ENCODE measurements at regions not wholly inside any gene's neighbourhood (a gene's known extent, or its start where the extent isn't known, plus 50 kb on each side); places are given as distances from the start of the nearest gene placed in this dataset.

- no peak for TF ChIP-seq CTCF (IDR thresholded peaks at IDR 0.05; ENCODE audit: insufficient read depth, low read length)
- no peak for DNase-seq (ENCODE audit: low read depth)
- no peak overlapping the region for H3K4me3 ChIP-seq (ENCODE audit: low read depth, low read length)
These were observed 553.5 kb downstream of the TRAM1L1 start for GRCh38 chr4:116531870-116532269.

GRCh38 chr4:116531026-116531425, 554.4 kb downstream of the TRAM1L1 start:
- no peak for TF ChIP-seq CTCF (IDR thresholded peaks at IDR 0.05; ENCODE audit: insufficient read depth, low read length)
- no peak overlapping the region for H3K4me3 ChIP-seq (ENCODE audit: low read depth, low read length)

GRCh38 chr4:116530048-116530447, 555.3 kb downstream of the TRAM1L1 start:
- DNase-seq (ENCODE audit: low read depth) = no peak
- no peak for TF ChIP-seq CTCF (IDR thresholded peaks at IDR 0.05; ENCODE audit: insufficient read depth, low read length)
- H3K4me3 ChIP-seq (ENCODE audit: low read depth, low read length) = no peak overlapping the region

More at GRCh38 chr4:116531026-116531425, 554.4 kb downstream of the TRAM1L1 start:
- no peak for DNase-seq (ENCODE audit: low read depth)

GRCh38 chr4:116529129-116529528, 556.2 kb downstream of the TRAM1L1 start:
- H3K4me3 ChIP-seq (ENCODE audit: low read depth, low read length) = no peak overlapping the region
- TF ChIP-seq CTCF (IDR thresholded peaks at IDR 0.05; ENCODE audit: insufficient read depth, low read length) = no peak
- DNase-seq (ENCODE audit: low read depth) = no peak

GRCh38 chr4:116522922-116523321, 562.5 kb downstream of the TRAM1L1 start:
- no peak overlapping the region for H3K4me3 ChIP-seq (ENCODE audit: low read depth, low read length)
- no peak for DNase-seq (ENCODE audit: low read depth)
- no peak for TF ChIP-seq CTCF (IDR thresholded peaks at IDR 0.05; ENCODE audit: insufficient read depth, low read length)

GRCh38 chr4:116520886-116521285, 564.5 kb downstream of the TRAM1L1 start:
- no peak overlapping the region for H3K4me3 ChIP-seq (ENCODE audit: low read depth, low read length)

More at GRCh38 chr4:116520886-116521285, 564.5 kb downstream of the TRAM1L1 start:
- no peak for DNase-seq (ENCODE audit: low read depth)
- TF ChIP-seq CTCF (IDR thresholded peaks at IDR 0.05; ENCODE audit: insufficient read depth, low read length) = no peak

Measured in fibroblast of the aortic adventitia (primary cell).